ENCODE measurements at regions not wholly inside any gene's neighbourhood (a gene's known extent, or its start where the extent isn't known, plus 50 kb on each side); places are given as distances from the start of the nearest gene placed in this dataset.

- no peaks in the 10 kb centered on the region for H3K36me3 Mint-ChIP-seq (ENCODE audit: low read depth)
- no peak for DNase-seq (ENCODE audit: low read depth, low spot score)
- H3K4me3 Mint-ChIP-seq, result no peak overlapping the region
- no peak overlapping the region for H3K27ac Mint-ChIP-seq (ENCODE audit: unreplicated experiment)
- no peaks in the 10 kb centered on the region for H3K27me3 Mint-ChIP-seq (ENCODE audit: low read depth)
- peaks cover 30% of the 10 kb centered on the region for H3K4me1 Mint-ChIP-seq
- peaks cover 2% of the 10 kb centered on the region for H3K9me3 Mint-ChIP-seq
- TF ChIP-seq CTCF (conservative IDR thresholded peaks at IDR 0.05), result no peak
Measured at GRCh38 chr6:19325335-19325789, 511.8 kb upstream of the ID4 start.

- H3K4me3 Mint-ChIP-seq, result no peak overlapping the region
- H3K36me3 Mint-ChIP-seq (ENCODE audit: low read depth), result no peaks in the 10 kb centered on the region
- no peak for DNase-seq (ENCODE audit: low read depth, low spot score)
- peaks cover 2% of the 10 kb centered on the region for H3K9me3 Mint-ChIP-seq
- H3K4me1 Mint-ChIP-seq, result peaks cover 18% of the 10 kb centered on the region
- no peaks in the 10 kb centered on the region for H3K27me3 Mint-ChIP-seq (ENCODE audit: low read depth)
- no peak overlapping the region for H3K27ac Mint-ChIP-seq (ENCODE audit: unreplicated experiment)
- TF ChIP-seq CTCF (conservative IDR thresholded peaks at IDR 0.05), result no peak
Measured at GRCh38 chr6:19327241-19327640, 509.9 kb upstream of the ID4 start.

- no peak for TF ChIP-seq CTCF (conservative IDR thresholded peaks at IDR 0.05)
- no peak for DNase-seq (ENCODE audit: low read depth, low spot score)
- Mint-ChIP-seq H3K9me3 (peaks cover 2% of the 10 kb centered on the region), H3K27me3 (ENCODE audit: low read depth) (no peaks in the 10 kb centered on the region), H3K27ac (ENCODE audit: unreplicated experiment) (peak overlapping the region; percentile 7), H3K4me1 (peaks cover 14% of the 10 kb centered on the region), H3K4me3 (no peak overlapping the region), H3K36me3 (ENCODE audit: low read depth) (no peaks in the 10 kb centered on the region)
Measured at GRCh38 chr6:19327661-19328060, 509.5 kb upstream of the ID4 start.

GRCh38 chr6:19329078-19329477 is 508.1 kb upstream of the ID4 start:
- Mint-ChIP-seq H3K27ac (ENCODE audit: unreplicated experiment) (no peak overlapping the region), H3K9me3 (peaks cover 2% of the 10 kb centered on the region), H3K4me1 (peaks cover 9% of the 10 kb centered on the region), H3K4me3 (no peak overlapping the region), H3K27me3 (ENCODE audit: low read depth) (no peaks in the 10 kb centered on the region), H3K36me3 (ENCODE audit: low read depth) (no peaks in the 10 kb centered on the region)
- TF ChIP-seq CTCF (conservative IDR thresholded peaks at IDR 0.05), result no peak
- no peak for DNase-seq (ENCODE audit: low read depth, low spot score)

GRCh38 chr6:19331089-19331488 is 506.1 kb upstream of the ID4 start:
- no peaks in the 10 kb centered on the region for H3K36me3 Mint-ChIP-seq (ENCODE audit: low read depth)
- no peak overlapping the region for H3K27ac Mint-ChIP-seq (ENCODE audit: unreplicated experiment)
- no peaks in the 10 kb centered on the region for H3K27me3 Mint-ChIP-seq (ENCODE audit: low read depth)
- no peak for TF ChIP-seq CTCF (conservative IDR thresholded peaks at IDR 0.05)
- DNase-seq (ENCODE audit: low read depth, low spot score), result no peak
- H3K4me1 Mint-ChIP-seq, result peaks cover 9% of the 10 kb centered on the region
- no peak overlapping the region for H3K4me3 Mint-ChIP-seq
- H3K9me3 Mint-ChIP-seq, result peaks cover 2% of the 10 kb centered on the region

Measured in neural crest cell (in vitro differentiated cells).